Panc1 (cell line): ENCODE measurements at regions not wholly inside any gene's neighbourhood (a gene's known extent, or its start where the extent isn't known, plus 50 kb on each side); places are given as distances from the start of the nearest gene placed in this dataset.

Source experiments
- POLR2AphosphoS5 ChIP-seq: IDR thresholded peaks from 2 replicates; pipeline ENCODE4 v1.6.1; 2012; ENCODE audit warnings: mild to moderate bottlenecking, low read depth, low read length, moderate library complexity
- TF ChIP-seq, protein P1 (sequence below): fragments of 450-650 bp; IDR thresholded peaks from 2 replicates; pipeline ENCODE4 v1.5.1; 2017; ENCODE audit warnings: mild to moderate bottlenecking
- TF ChIP-seq, protein P2 (sequence below), 2 experiments: IDR thresholded peaks; 2 replicates each; pipeline ENCODE4 v1.6.1; 2011 to 2012; ENCODE audit warnings: low read depth in 2 of 2, control low read depth in 1 of 2, low read length in 1 of 2, mild to moderate bottlenecking in 1 of 2, moderate library complexity in 1 of 2; ENCODE audit not compliant: insufficient read depth in 1 of 2

DNA sequence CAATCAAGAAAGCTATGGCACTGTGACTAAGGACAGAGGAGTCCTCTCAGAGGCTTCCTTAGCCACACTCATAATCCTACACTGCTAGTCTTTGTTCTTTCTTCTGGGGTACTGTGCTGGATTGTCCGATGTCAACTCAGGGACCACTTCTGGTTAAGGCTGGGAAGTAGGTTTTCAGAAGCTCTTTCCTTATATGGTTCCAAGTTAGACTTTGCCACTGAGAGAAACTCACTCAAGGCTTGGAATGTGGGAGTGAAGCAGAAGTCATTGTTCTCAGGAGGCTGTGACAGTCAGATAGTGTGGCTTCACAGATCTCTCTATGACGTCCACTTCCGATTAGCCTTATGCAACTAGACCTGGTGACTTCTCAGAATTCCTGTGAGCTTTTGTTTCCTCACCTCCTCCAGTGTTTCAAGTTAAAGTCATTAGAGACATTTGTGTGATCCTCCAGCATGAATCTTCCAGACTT lies 317.3 kb upstream of the F9 start:
- TF ChIP-seq, protein P1, sequence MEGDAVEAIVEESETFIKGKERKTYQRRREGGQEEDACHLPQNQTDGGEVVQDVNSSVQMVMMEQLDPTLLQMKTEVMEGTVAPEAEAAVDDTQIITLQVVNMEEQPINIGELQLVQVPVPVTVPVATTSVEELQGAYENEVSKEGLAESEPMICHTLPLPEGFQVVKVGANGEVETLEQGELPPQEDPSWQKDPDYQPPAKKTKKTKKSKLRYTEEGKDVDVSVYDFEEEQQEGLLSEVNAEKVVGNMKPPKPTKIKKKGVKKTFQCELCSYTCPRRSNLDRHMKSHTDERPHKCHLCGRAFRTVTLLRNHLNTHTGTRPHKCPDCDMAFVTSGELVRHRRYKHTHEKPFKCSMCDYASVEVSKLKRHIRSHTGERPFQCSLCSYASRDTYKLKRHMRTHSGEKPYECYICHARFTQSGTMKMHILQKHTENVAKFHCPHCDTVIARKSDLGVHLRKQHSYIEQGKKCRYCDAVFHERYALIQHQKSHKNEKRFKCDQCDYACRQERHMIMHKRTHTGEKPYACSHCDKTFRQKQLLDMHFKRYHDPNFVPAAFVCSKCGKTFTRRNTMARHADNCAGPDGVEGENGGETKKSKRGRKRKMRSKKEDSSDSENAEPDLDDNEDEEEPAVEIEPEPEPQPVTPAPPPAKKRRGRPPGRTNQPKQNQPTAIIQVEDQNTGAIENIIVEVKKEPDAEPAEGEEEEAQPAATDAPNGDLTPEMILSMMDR, result no peak
- TF ChIP-seq POLR2AphosphoS5, result no peak
- TF ChIP-seq, protein P2, sequence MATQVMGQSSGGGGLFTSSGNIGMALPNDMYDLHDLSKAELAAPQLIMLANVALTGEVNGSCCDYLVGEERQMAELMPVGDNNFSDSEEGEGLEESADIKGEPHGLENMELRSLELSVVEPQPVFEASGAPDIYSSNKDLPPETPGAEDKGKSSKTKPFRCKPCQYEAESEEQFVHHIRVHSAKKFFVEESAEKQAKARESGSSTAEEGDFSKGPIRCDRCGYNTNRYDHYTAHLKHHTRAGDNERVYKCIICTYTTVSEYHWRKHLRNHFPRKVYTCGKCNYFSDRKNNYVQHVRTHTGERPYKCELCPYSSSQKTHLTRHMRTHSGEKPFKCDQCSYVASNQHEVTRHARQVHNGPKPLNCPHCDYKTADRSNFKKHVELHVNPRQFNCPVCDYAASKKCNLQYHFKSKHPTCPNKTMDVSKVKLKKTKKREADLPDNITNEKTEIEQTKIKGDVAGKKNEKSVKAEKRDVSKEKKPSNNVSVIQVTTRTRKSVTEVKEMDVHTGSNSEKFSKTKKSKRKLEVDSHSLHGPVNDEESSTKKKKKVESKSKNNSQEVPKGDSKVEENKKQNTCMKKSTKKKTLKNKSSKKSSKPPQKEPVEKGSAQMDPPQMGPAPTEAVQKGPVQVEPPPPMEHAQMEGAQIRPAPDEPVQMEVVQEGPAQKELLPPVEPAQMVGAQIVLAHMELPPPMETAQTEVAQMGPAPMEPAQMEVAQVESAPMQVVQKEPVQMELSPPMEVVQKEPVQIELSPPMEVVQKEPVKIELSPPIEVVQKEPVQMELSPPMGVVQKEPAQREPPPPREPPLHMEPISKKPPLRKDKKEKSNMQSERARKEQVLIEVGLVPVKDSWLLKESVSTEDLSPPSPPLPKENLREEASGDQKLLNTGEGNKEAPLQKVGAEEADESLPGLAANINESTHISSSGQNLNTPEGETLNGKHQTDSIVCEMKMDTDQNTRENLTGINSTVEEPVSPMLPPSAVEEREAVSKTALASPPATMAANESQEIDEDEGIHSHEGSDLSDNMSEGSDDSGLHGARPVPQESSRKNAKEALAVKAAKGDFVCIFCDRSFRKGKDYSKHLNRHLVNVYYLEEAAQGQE (IDR thresholded peaks at IDR 0.05; ENCODE audit: insufficient read depth in 1 of 2, low read depth in 2 of 2, low read length in 1 of 2), result no peak
